IPS-15b (cell line): ENCODE measurements at regions not wholly inside any gene's neighbourhood (a gene's known extent, or its start where the extent isn't known, plus 50 kb on each side); places are given as distances from the start of the nearest gene placed in this dataset.

Source experiments
- H3K27me3 ChIP-seq: one replicate; pipeline ENCODE4 v1.6.1; 2013; ENCODE audit warnings: low read length; ENCODE audit not compliant: control insufficient read depth, insufficient read depth
- H3K36me3 ChIP-seq: one replicate; pipeline ENCODE4 v1.6.1; 2013; ENCODE audit warnings: low read length; ENCODE audit not compliant: control insufficient read depth, insufficient read depth
- H3K4me1 ChIP-seq: one replicate; pipeline ENCODE4 v1.6.1; 2013; ENCODE audit warnings: mild to moderate bottlenecking, low read length; ENCODE audit not compliant: control insufficient read depth, insufficient read depth
- H3K4me3 ChIP-seq: one replicate; pipeline ENCODE4 v1.5.1; 2013; ENCODE audit warnings: low read depth, low read length
- H3K9ac ChIP-seq: one replicate; pipeline ENCODE4 v1.6.1; 2013; ENCODE audit warnings: low read depth, mild to moderate bottlenecking, low read length
- H3K9me3 ChIP-seq: one replicate; pipeline ENCODE4 v1.6.1; 2013; ENCODE audit warnings: mild to moderate bottlenecking, low read length; ENCODE audit not compliant: control insufficient read depth, insufficient read depth

GRCh38 chr9:14011799-14012560 is 302.0 kb downstream of the NFIB start:
- Histone ChIP-seq H3K4me1 (no peaks in the 10 kb centered on the region), H3K4me3 (no peak overlapping the region), H3K9ac (no peak overlapping the region), H3K9me3 (no peaks in the 10 kb centered on the region), H3K27me3 (no peaks in the 10 kb centered on the region), H3K36me3 (no peaks in the 10 kb centered on the region)

GRCh38 chr9:14007190-14007769 is 306.7 kb downstream of the NFIB start:
- no peaks in the 10 kb centered on the region for H3K36me3 ChIP-seq
- no peak overlapping the region for H3K4me3 ChIP-seq

GRCh38 chr9:14006386-14007187 is 307.4 kb downstream of the NFIB start:
- H3K36me3 ChIP-seq = no peaks in the 10 kb centered on the region
- no peak overlapping the region for H3K9ac ChIP-seq
- H3K4me3 ChIP-seq = no peak overlapping the region
- no peaks in the 10 kb centered on the region for H3K4me1 ChIP-seq
- no peaks in the 10 kb centered on the region for H3K9me3 ChIP-seq
- no peaks in the 10 kb centered on the region for H3K27me3 ChIP-seq

More at GRCh38 chr9:14007190-14007769, 306.7 kb downstream of the NFIB start:
- Histone ChIP-seq H3K9ac (no peak overlapping the region), H3K27me3 (no peaks in the 10 kb centered on the region), H3K9me3 (no peaks in the 10 kb centered on the region), H3K4me1 (no peaks in the 10 kb centered on the region)

GRCh38 chr9:14004110-14004509 is 309.8 kb downstream of the NFIB start:
- Histone ChIP-seq H3K4me3 (no peak overlapping the region), H3K27me3 (no peaks in the 10 kb centered on the region), H3K9ac (no peak overlapping the region), H3K36me3 (no peaks in the 10 kb centered on the region), H3K9me3 (no peaks in the 10 kb centered on the region), H3K4me1 (no peaks in the 10 kb centered on the region)

- no peak overlapping the region for H3K9ac ChIP-seq
- no peaks in the 10 kb centered on the region for H3K9me3 ChIP-seq
- H3K4me1 ChIP-seq = no peaks in the 10 kb centered on the region
- no peaks in the 10 kb centered on the region for H3K36me3 ChIP-seq
- H3K4me3 ChIP-seq = no peak overlapping the region
- H3K27me3 ChIP-seq = no peaks in the 10 kb centered on the region
These were observed 319.7 kb downstream of the NFIB start for GRCh38 chr9:13994240-13994639.

GRCh38 chr9:13993632-13994185 is 320.2 kb downstream of the NFIB start:
- Histone ChIP-seq H3K9ac (no peak overlapping the region), H3K4me1 (no peaks in the 10 kb centered on the region), H3K36me3 (no peaks in the 10 kb centered on the region)

GRCh38 chr9:13992138-13993088 is 321.5 kb downstream of the NFIB start:
- no peaks in the 10 kb centered on the region for H3K27me3 ChIP-seq
- H3K36me3 ChIP-seq = no peaks in the 10 kb centered on the region
- no peak overlapping the region for H3K9ac ChIP-seq
- H3K4me1 ChIP-seq = no peaks in the 10 kb centered on the region
- no peak overlapping the region for H3K4me3 ChIP-seq
- no peaks in the 10 kb centered on the region for H3K9me3 ChIP-seq

More at GRCh38 chr9:13993632-13994185, 320.2 kb downstream of the NFIB start:
- no peak overlapping the region for H3K4me3 ChIP-seq
- no peaks in the 10 kb centered on the region for H3K27me3 ChIP-seq
- H3K9me3 ChIP-seq = no peaks in the 10 kb centered on the region

GRCh38 chr9:13991395-13991794 is 322.5 kb downstream of the NFIB start:
- Histone ChIP-seq H3K9ac (no peak overlapping the region), H3K4me1 (no peaks in the 10 kb centered on the region), H3K4me3 (no peak overlapping the region), H3K27me3 (no peaks in the 10 kb centered on the region), H3K36me3 (no peaks in the 10 kb centered on the region), H3K9me3 (no peaks in the 10 kb centered on the region)

- Histone ChIP-seq H3K9ac (no peak overlapping the region), H3K27me3 (no peaks in the 10 kb centered on the region), H3K36me3 (no peaks in the 10 kb centered on the region), H3K4me1 (no peaks in the 10 kb centered on the region), H3K9me3 (no peaks in the 10 kb centered on the region), H3K4me3 (no peak overlapping the region)
These were observed 322.9 kb downstream of the NFIB start for GRCh38 chr9:13990994-13991393.

GRCh38 chr9:13990331-13990730 is 323.6 kb downstream of the NFIB start:
- no peaks in the 10 kb centered on the region for H3K27me3 ChIP-seq
- H3K36me3 ChIP-seq = no peaks in the 10 kb centered on the region
- no peaks in the 10 kb centered on the region for H3K4me1 ChIP-seq
- no peaks in the 10 kb centered on the region for H3K9me3 ChIP-seq
- H3K9ac ChIP-seq = no peak overlapping the region
- H3K4me3 ChIP-seq = no peak overlapping the region

GRCh38 chr9:13988944-13989343 is 325.0 kb downstream of the NFIB start:
- Histone ChIP-seq H3K27me3 (no peaks in the 10 kb centered on the region), H3K36me3 (no peaks in the 10 kb centered on the region), H3K4me1 (no peaks in the 10 kb centered on the region), H3K4me3 (no peak overlapping the region), H3K9ac (no peak overlapping the region), H3K9me3 (no peaks in the 10 kb centered on the region)
